Esophagus squamous epithelium (tissue), 5 donors: ENCODE measurements at regions not wholly inside any gene's neighbourhood (a gene's known extent, or its start where the extent isn't known, plus 50 kb on each side); places are given as distances from the start of the nearest gene placed in this dataset.

Source experiments
- DNase-seq: peaks from one replicate; lab custom pipeline; 2025; lab: John Stamatoyannopoulos, UW
- H3K27ac ChIP-seq, 4 donors: fragments of 200-600 bp; sonication (generic); one replicate each; pipeline ENCODE4 v1.5.1; 2016 to 2019; ENCODE audit warnings: mild to moderate bottlenecking in 1 of 4
- H3K27me3 ChIP-seq, 4 donors: fragments of 200-600 bp; sonication (generic); 1 replicate in 3 of 4; 2 replicates in 1 of 4; pipeline versions ENCODE4 v1.5.1 to v1.6.0; 2017 to 2021; ENCODE audit warnings: antibody characterized with exemption in 1 of 4
- H3K36me3 ChIP-seq, 3 donors: fragments of 200-600 bp; sonication (generic); one replicate each; pipeline ENCODE4 v1.5.1; 2016 to 2019
- H3K4me1 ChIP-seq, 3 donors: fragments of 200-600 bp; sonication (generic); one replicate each; pipeline ENCODE4 v1.5.1; 2017 to 2019
- H3K4me3 ChIP-seq, 4 donors: fragments of 200-600 bp; sonication (generic); 1 replicate in 3 of 4; 2 replicates in 1 of 4; pipeline ENCODE4 v1.5.1; 2016 to 2019; ENCODE audit warnings: mild to moderate bottlenecking in 2 of 4, moderate library complexity in 1 of 4
- H3K9me3 ChIP-seq, 3 donors: fragments of 200-600 bp; sonication (generic); one replicate each; pipeline ENCODE4 v1.5.1; 2016 to 2019
- POLR2A ChIP-seq, 4 donors: fragments of 450-650 bp; IDR thresholded peaks; one replicate each; pipeline ENCODE4 v1.6.1; 2017; ENCODE audit warnings: antibody characterized with exemption in 4 of 4, mild to moderate bottlenecking in 4 of 4, moderate library complexity in 3 of 4
- WGBS, 2 donors: methylation state at CpG; one replicate each; pipeline ENCODE4 v1.1.5; 2018; 5-methylcytosine and 5-hydroxymethylcytosine counted together
- intact Hi-C: fragments of 100-400 bp; cut with DNase I; formaldehyde crosslinking; loops from one replicate; pipeline ENCODE4 v1.15.0; 2022
- TF ChIP-seq, protein P1 (sequence below), 6 experiments: fragments of 450-650 bp in 4 of 6; fragments of 200-600 bp in 2 of 6; sonication (generic) in 2 of 6; IDR thresholded peaks; one replicate each; pipeline ENCODE4 v1.5.1; 2016 to 2019; ENCODE audit warnings: antibody characterized with exemption in 6 of 6, mild to moderate bottlenecking in 4 of 6, moderate library complexity in 4 of 6
- donor health status: DM: yes; HTN: yes; CAD: no.

DNA sequence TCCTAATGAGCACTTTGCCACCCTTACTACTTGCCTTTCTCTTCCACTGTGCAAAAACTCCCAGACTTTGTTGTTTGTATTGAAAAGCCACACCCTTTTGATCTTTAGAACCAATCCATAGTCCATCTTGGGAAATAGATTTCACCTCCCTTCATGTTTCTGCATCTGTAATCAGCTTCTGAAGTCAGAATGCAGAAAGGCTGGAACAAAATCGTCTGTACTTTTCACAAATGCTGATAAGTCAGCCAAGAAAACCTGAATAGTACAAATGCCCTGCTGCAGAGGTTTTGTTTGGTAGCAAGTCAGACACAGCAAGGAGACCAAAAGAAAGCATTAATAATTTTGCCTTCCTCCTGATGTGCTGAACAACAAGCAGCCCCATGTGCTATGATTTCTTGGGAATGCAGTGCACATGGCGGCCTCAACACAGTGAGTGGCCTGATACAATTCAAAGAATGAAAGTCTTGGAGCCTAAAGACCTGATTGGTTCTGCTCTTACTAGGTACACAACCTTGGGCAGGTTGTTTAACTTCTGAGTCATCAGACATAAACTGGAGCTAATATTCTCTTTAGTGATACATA lies 59.2 kb upstream of the STK32A start:
- 47 to 64% methylated on average over 2 of the region's 2 CpGs for WGBS, 2 donors
- peaks cover 0 to 6% (median 0%) of the 10 kb centered on the region in 4 donors for H3K27me3 ChIP-seq
- intact Hi-C loops, result no loop called here
- H3K4me3 ChIP-seq, result no peak overlapping the region
- no peaks in the 10 kb centered on the region for H3K4me1 ChIP-seq
- H3K9me3 ChIP-seq, result no peaks in the 10 kb centered on the region
- H3K36me3 ChIP-seq, result no peaks in the 10 kb centered on the region
- no peak for TF ChIP-seq POLR2A (IDR thresholded peaks at IDR 0.05)
- TF ChIP-seq, protein P1, sequence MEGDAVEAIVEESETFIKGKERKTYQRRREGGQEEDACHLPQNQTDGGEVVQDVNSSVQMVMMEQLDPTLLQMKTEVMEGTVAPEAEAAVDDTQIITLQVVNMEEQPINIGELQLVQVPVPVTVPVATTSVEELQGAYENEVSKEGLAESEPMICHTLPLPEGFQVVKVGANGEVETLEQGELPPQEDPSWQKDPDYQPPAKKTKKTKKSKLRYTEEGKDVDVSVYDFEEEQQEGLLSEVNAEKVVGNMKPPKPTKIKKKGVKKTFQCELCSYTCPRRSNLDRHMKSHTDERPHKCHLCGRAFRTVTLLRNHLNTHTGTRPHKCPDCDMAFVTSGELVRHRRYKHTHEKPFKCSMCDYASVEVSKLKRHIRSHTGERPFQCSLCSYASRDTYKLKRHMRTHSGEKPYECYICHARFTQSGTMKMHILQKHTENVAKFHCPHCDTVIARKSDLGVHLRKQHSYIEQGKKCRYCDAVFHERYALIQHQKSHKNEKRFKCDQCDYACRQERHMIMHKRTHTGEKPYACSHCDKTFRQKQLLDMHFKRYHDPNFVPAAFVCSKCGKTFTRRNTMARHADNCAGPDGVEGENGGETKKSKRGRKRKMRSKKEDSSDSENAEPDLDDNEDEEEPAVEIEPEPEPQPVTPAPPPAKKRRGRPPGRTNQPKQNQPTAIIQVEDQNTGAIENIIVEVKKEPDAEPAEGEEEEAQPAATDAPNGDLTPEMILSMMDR (IDR thresholded peaks at IDR 0.05), result no peak
- H3K27ac ChIP-seq, result no peak overlapping the region
- no peak for DNase-seq

GRCh38 chr5:147176422-147176821 lies 58.4 kb upstream of the STK32A start:
- intact Hi-C loops, result no loop called here
- TF ChIP-seq POLR2A (IDR thresholded peaks at IDR 0.05), result no peak
- TF ChIP-seq, protein P1 (IDR thresholded peaks at IDR 0.05), result no peak
- Histone ChIP-seq H3K27me3 (peaks cover 0 to 6% (median 0%) of the 10 kb centered on the region in 4 donors), H3K9me3 (no peaks in the 10 kb centered on the region), H3K36me3 (no peaks in the 10 kb centered on the region), H3K4me3 (no peak overlapping the region), H3K27ac (no peak overlapping the region), H3K4me1 (no peaks in the 10 kb centered on the region)
- WGBS, 2 donors, result 66 to 77% methylated on average over 3 to 4 of the region's 4 CpGs
- no peak for DNase-seq

DNA sequence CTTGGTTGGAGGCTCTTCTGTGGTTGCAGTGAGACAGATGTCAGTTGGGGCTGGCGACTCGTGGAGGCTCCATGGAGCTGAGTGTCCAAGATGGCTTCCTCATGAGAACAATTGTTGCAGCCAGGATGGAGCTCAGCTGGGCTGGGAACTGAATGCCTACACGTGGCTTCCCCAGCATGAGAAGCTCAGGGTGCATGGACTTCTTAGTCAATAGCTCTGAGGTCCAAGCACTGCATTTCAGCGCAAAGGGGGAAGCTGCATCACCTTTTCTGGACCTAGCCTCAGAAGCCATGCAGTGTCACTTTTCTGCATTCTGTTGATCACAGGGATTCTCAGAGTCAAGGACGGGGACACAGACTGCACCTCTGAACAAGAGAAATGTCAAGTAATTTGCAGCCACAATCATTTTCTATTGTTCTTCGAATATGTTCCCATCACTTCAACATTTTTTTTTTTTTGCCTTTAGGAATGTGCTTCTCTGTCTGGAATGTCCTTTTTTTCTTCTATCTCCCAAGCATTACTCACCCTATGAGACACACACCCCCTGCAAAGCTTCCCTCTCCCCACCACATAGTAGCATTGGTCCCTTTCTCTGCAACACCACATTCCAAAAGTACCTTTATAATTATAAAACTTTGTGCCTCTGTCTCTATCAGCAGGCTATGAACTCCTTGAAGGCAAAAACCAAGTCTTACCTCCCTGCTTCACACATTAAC lies 57.5 kb upstream of the STK32A start:
- Histone ChIP-seq H3K36me3 (no peaks in the 10 kb centered on the region), H3K4me1 (no peaks in the 10 kb centered on the region), H3K9me3 (no peaks in the 10 kb centered on the region), H3K27me3 (peaks cover 0 to 6% (median 0%) of the 10 kb centered on the region in 4 donors), H3K4me3 (no peak overlapping the region), H3K27ac (no peak overlapping the region)
- TF ChIP-seq, protein P1 (IDR thresholded peaks at IDR 0.05), result no peak
- TF ChIP-seq POLR2A (IDR thresholded peaks at IDR 0.05), result no peak
- 53 to 77% methylated on average over 3 to 6 of the region's 6 CpGs for WGBS, 2 donors
- no peak for DNase-seq
- intact Hi-C loops, result no loop called here

DNA sequence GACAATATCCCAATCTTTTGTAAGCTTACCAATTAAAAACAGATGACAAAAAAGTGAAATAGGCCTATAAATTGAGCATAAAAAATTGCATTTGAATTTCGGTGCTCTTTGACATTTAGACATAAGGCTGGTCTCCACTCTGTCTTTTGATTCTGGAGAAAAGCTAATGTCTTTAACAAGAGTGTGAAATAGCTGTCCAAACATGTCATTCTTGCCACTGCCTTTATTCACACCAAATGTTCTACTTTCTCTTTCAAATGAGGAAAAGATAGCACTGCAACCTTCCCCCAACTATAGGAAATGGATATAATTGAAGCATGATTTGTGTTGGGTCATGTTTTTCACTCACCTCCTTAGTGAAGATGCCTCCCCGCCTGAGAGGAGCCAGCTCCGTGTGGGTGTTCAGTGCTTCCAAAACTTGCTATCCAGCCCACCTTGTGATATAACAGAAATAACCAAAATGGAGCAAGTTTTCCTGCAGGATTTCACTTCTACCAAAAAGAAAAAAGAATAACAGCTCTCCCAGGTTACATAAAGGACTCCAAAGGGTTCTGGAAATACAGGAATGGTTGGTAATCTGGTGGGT lies 55.2 kb upstream of the STK32A start:
- DNase-seq, result no peak
- intact Hi-C loops, result no loop called here
- Histone ChIP-seq H3K27me3 (peaks cover 0 to 2% (median 0%) of the 10 kb centered on the region in 4 donors), H3K4me1 (no peaks in the 10 kb centered on the region), H3K9me3 (no peaks in the 10 kb centered on the region), H3K36me3 (no peaks in the 10 kb centered on the region), H3K27ac (no peak overlapping the region), H3K4me3 (no peak overlapping the region)
- TF ChIP-seq, protein P1 (IDR thresholded peaks at IDR 0.05), result no peak
- TF ChIP-seq POLR2A (IDR thresholded peaks at IDR 0.05), result no peak
- 40 to 60% methylated on average over 3 of the region's 3 CpGs for WGBS, 2 donors

DNA sequence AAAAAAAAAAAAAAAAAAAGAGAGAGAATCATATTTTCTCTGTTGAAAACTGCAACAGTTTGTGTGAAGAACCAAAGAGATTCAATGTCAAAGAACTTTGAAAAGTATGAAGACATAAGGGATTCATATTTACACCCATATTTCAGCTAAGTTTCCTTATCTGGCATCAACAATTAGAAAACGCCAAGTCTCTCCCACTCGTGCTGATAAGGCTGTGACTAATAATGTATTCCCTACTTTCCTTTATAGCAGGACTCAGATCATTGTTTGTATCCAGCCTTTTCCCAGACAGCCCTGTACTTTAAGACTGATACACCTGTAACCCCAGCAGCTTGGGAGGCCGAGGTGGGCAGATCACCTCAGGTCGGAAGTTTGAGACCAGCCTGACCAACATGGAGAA lies 54.1 kb upstream of the STK32A start:
- Histone ChIP-seq H3K9me3 (no peaks in the 10 kb centered on the region), H3K4me3 (no peak overlapping the region), H3K36me3 (no peaks in the 10 kb centered on the region), H3K27me3 (no peaks in the 10 kb centered on the region), H3K27ac (no peak overlapping the region), H3K4me1 (no peaks in the 10 kb centered on the region)
- intact Hi-C loops, result no loop called here
- TF ChIP-seq, protein P1 (IDR thresholded peaks at IDR 0.05), result no peak
- no peak for TF ChIP-seq POLR2A (IDR thresholded peaks at IDR 0.05)
- 56 to 61% methylated on average over 3 to 4 of the region's 4 CpGs for WGBS, 2 donors
- no peak for DNase-seq
